IPS DF 19.7 (cell line): ENCODE measurements at regions not wholly inside any gene's neighbourhood (a gene's known extent, or its start where the extent isn't known, plus 50 kb on each side); places are given as distances from the start of the nearest gene placed in this dataset.
A peak's percentile ranks its signal among the peaks of the same experiment; 100 is the strongest.

Experiments
- DNase-seq: peaks from one replicate; pipeline ENCODE4 v3.0.0-alpha.2; 2013; ENCODE audit warnings: low read depth, low spot score

DNA sequence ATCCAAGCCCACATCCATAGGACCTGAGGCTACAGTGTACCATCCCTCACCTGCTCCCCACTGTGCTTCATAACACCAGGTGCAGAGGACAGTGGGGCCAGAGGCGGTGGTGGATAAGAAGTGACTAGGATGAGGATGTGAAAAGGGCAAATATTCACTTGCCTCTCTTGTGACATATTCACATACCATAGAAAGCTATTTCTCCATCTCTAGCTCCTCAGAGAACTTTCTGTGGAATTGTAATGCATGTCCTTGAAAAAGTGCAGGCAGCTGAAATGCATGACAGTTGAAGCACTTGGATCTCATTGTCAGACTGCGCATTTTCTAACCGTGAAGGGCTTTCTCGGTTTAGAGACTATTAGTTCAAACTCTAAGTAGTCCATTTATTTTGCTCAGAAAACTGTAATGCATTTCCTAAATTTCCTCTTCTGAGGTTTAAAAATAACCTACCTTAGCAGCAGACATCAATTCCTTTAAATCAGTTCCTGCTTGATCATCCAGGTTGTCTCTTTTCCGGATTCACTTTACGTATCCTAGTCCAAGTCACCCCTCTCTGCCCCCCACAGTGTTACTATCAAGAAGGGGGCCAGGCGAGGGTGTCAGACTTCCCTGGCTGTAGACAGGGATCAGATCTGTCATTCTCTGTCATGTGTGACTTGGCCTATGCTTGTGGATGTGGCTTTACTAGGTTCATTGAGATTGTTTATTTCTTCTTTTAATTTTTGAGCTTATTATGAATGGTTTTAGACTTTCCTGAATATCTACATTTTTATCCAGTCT lies 984.0 kb upstream of the TMEM132C start:
- no peak for DNase-seq

DNA sequence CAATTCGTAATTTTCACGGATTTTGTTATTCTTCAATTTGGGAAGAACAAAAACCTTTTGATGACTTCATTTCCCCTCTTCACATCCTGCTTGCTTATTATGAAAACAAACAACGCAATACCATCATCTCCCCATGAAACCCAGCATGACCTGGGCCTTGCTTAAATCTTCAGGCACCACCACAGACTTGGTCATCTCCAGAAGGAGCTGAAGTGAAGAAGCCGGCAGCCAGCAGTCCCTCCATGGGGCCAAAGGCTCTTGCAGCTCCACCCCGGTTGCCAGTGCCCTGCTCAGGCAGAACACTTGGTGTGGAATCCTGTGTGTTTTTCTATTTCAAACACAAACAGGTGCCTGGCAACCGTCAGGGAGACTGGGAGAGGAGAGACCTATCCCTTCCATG lies 982.9 kb upstream of the TMEM132C start:
- no peak for DNase-seq

DNA sequence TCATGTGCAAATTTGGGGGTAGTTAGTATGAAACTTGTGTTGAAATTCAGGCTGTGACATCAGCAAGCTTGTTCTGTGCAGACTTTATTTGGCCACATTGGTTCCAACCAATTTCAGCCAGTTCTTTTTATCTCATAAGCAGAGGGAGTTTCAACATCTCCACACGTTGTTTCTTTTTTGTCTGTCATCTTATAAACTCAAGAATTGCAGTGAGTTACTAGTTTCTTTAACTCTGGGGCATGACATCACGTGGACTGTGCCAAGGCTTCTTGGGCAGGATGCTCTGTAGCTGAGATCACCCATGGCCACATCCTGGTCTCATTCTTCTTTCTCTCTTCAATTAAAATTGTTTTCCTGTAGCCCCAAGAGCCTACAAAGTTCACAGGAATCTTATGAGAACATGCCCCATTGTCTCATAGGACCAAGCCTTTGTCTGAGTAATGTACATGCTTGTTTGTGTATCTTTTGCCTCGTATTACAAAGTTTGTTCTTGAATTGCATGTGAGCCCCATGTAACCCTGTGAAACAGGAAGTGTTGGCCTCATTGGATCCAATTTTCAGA lies 982.0 kb upstream of the TMEM132C start:
- DNase-seq = no peak

DNA sequence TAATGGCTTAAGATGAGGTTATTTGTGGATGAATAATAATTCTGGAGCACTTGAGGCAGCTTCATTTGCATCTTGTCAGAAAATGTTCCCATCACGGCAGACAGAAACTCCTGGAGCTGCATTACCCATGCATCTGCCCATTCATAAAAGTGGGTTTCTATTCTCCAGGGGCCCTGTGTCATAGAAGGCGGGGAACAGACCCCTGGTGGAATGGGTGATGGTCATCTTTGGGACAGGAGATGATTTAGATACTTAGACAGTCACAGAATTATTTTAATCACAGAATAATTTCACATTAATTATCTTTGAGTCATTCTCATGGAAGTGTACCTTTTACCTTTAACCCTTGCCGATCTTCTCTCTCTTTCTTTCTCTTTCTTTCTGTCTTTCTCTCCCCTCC lies 980.7 kb upstream of the TMEM132C start:
- no peak for DNase-seq

DNA sequence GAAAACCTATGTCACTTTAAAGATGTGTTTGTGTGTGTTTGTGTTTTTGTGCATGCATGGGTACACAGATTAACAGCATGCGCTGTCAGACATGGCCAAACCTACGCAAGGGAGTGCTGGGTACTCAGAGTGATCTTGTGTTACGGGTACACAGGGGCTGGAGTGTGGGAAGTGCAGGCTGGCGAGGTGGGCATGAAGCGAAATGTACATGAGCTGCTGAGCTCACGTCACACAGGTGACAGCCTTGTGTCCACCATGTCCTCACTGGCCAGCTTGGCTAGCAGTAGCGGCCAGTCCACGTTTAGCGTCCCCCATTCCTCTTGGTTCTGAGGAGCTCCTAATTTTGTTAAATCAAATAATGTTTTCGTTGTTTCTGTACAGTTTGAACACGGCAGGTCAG lies 979.7 kb upstream of the TMEM132C start:
- DNase-seq = no peak

DNA sequence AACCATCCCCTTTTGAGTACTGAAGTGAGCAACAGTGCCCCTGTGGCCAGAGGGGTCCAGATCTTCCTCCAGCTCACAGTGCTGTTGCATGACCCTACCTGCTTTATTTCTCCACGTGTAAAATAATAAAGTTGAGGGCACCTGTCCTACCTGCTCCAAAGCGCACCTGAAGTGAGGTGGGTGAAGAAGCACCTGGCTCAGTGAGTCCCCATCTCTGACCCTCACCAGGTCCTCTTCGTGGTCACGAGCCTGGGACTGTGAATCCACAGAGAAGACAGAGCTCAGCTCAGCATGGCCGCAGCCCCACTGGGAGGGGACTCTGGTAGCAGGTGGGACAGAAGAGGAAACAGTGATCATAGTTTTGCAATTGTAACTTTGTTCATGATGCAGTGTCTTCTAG lies 976.7 kb upstream of the TMEM132C start:
- no peak for DNase-seq

DNA sequence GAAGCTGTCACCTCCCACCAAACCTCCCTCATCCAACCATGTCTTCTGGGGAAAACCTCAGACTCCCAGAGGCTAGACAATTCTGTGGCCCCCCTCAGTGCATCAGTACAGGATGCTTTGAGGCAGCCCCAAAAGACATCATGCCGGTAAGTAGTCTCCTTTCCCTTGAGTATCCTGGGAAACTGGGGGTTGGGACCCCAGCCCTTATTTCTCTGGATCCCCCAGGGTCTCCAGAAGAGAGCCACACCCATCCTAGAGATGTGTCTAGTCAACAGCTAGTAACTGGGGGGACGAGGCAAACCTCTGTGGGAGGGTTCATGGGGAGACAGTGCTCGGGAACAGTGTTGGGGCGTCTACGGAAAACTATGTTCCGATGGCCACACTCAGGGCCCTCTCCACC lies 974.2 kb upstream of the TMEM132C start:
- DNase-seq = no peak

DNA sequence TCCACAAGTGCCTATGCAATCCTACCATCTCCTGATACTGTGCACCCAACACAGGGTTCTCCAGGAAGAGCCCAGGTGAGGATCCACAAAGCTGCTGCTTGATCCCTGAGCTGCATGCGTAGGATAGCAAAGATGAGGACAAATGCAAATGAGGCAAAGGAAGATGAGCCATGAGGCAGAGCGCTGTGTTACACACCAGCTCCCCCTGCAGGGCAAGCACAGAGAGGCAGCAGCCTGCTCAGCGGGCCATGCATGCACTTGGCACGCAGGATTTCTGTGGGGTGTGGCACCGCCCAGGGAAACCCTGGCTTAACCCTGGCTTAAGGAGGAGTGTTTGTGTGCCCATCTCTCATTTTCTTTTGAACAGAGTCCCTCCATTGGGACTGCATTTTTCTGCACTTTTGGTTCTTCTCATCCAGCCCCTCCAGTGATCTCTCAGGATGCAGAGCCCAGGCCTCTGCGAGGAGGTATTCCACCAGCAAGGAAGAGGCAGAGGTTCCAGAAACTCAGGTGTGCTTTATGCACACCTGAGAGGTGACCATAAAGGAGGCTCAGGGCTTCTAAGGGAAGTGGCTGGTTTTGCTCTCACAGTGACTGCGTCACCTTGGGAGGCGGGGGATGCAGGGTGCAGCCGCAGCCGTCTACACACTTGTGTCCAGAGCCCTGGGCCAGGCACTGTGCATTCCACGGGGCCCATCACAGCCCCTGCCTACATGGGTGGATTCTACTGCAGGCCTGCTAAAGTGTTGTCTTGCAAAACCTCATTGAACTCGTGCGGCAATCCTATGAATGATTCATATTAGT lies 973.3 kb upstream of the TMEM132C start:
- DNase-seq = peak; percentile 20

DNA sequence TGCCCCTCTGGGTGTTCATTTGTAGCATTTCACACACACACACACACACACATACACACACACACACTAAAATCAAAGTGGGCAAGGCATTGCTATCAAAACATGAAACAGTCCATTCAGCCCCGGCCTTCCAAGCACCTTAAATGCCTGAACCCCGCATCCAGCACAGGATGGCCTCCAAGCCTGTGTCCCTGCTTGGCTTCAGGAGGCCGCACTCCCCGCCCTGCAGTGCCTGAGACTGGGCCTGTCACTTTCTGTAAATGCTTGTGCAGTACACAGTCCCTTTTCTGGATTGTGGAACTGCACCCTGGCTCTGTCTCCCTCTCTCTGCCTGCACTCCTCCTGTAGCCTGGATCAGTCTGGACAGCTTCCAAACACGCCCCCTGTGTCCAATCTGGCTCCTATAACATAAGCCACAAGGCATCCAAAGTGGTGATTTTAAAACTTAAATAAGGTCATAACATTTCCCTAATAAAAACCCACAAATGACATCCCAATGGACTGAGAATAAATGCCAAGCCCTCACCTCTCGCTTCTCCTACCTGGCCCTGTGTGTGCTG lies 972.2 kb upstream of the TMEM132C start:
- no peak for DNase-seq

DNA sequence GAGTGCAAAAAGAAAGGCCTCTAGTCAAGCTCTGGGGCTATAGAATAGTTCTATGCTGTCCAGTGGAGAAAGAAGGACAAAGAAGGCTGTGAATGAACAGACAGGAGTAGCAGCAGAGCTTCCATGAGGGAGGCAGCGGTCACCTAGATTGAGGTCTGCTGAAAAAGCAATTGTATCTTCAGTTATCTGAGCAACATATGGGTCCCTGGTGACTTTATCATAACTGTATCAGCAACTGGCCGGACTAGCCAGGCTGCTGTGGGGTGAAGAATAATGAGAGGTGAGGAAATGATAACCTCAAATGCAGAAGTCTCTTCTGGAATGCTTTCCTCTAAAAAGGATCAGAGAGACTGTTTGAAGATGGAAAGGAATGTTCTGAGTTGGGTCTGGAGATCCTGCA lies 971.3 kb upstream of the TMEM132C start:
- DNase-seq = no peak

DNA sequence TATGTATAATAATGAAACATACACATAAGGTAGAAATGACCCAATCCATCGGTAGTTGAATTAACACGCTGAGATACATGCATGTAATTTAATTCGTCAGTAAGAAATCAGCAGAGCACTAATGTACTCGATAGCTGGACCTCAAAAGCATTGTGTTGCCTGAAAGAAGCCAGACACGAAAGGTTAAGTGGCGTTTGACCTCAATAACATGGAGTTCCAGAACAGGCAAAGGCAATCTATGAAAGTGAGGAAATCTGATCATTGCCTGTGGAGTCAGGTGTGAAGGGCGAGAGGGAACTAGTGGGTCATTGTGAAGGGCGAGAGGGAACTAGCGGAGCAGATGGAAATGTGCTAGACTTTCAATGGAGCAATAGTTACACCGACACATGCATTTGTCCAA lies 970.4 kb upstream of the TMEM132C start:
- DNase-seq = no peak

DNA sequence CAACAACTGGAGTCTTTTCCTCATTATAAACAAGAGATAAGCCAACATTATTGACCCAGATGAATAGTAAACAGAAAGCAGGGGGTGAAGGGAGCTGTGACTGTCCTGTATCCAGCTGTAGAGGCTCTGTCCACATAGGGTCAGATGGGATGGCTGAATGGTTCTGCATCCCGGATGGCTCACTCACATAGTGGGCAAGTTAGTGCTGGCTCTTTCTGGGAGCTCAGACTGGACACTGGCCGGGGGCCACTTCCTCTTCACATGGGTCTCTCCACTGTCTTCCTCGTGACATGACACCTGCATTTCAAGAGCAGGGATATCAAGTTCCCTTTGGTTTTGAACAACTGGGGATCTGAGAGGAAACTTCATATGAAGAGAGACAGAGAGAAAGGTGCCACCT lies 969.6 kb upstream of the TMEM132C start:
- no peak for DNase-seq

DNA sequence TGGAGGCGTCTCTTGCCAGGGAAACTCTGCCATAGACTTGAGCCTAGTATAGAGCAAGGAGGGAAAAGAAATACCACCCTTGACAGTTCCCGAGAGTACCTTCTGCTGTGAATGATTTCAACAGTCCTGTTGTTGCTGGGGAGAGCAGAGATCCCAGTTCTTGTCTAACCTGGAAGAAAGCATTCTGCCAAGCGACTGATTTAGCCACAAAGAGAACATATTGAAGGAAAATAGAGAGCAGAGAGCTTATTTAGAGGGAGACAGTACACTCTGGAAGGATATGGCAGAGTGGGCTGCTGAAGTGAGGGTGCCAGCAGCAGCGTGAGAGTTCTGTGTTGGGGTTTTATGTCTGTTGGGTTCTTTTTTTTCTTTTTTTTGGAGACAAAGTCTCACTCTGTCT lies 966.9 kb upstream of the TMEM132C start:
- no peak for DNase-seq

DNA sequence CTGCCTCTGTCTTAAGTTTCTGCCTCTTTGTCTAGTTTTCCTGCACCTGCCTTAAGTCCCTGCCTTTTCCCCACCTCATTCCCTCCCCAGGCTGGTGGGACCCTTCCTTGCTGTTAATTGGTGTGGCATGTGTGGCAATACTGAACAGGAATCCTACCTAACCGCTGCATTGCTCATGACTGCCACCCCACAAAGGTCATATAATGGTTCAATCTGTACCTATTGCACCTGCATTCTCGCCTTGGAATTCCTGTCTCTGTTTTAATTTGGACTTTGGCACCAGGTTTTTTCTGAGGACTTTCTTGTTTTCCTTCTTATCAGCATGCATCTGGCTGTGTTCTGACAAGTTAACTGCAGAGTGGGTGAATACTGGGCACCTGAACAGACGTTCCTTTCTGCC lies 966.2 kb upstream of the TMEM132C start:
- no peak for DNase-seq

DNA sequence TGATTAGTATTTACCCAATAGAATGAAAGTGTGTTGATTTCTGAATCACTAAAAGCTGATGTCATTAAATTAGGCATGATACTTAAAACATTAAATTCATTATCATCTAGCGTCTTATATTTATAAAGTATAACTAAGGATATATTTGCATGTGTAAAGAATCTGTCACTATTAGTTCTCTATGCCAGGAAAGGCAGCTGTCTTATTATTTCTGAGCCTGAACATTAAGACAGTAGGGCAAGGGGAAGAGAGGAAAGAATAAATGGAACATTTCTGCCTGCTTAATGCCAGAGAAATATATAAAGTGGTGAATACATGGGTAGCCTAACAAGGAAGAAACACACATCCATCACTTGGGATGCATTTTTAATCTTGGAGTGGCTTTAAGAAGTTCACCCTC lies 965.1 kb upstream of the TMEM132C start:
- no peak for DNase-seq

DNA sequence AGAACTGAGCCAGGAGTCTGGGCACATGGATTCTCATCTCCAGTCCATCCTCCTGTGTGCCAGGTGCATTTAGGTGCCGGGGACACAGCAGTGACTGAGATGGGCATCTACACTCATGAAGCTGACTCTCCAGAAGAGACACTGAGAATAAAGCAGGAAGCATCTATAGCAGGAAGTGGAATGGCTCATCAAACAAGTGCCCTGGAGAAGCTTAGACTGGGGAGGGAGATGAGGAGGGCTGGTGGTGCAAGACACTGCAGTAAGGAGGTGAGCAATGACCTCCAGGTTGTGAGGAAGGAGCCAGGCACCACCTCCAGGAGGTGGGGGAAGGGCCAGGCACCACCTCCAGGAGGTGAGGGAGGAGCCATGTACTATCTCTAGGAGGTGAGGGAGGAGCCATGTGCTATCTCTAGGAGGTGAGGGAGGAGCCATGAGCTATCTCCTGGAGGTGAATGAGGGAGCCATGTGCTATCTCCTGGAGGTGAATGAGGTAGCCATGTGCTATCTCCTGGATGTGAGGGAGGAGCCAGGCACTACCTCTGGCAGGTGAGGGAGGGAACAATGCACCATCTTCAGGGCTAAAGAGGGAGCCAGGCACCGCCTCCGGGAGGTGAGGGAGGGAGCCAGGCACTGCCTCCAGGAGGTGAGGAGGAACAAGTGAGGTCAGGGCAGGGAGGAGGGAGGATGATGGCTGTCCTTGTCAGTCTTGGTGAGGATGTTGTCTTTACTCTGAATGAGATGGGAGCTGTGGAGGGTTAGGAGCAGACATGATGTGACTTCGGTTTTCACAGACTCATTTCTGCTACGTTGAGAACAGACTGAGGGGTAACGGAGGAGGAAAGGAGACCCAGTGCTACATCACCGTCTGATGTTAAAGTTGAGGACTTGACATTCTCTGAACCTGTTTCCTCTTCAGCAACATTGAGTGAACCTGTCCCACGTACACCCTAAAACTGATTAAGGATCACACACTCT lies 961.9 kb upstream of the TMEM132C start:
- no peak for DNase-seq

DNA sequence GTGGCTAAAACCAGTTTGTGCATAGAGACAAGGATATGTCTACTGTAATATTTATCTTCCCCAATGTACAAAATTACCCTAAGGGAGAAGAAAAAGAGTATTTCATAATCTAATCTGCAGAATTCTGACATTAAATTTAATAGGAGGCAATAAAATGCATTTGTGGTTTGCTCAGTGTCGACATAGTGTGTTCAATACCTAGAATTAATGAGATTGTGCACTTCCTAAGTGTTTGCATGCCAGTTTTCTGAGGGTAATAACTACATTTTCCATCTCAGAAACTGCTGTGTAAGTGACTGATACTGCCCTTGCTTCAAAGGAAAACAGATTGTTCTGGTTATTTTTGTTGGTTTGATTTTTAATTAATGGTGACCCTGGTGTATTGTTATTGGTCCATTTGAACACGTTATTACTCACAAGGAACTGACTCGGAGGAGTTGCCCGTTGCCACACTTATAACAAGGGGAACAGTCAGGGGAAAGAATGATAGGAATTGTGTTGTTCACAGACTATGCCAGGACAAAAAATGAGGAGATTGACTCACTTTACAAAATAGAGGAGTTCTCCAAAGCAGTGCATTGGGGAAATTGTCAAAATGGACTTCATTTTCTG lies 960.3 kb upstream of the TMEM132C start:
- no peak for DNase-seq

DNA sequence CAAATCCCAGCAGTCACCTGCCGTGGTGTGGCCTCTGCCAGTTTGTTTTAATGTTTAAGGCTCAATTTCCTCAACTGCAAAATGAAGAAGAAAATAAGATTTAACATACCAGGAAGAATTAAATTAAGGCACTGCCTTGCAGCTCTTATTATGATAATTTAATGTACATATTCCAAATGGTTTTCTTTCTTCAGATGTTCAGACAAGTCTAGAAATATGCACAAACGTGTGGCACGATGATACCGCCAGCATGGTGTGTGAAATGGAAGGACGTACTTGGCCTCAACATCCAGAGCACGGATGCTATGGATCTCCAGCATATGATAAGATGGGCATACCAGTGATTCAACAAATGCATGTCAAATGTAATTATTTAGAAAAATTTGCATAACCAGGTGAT lies 959.4 kb upstream of the TMEM132C start:
- no peak for DNase-seq

DNA sequence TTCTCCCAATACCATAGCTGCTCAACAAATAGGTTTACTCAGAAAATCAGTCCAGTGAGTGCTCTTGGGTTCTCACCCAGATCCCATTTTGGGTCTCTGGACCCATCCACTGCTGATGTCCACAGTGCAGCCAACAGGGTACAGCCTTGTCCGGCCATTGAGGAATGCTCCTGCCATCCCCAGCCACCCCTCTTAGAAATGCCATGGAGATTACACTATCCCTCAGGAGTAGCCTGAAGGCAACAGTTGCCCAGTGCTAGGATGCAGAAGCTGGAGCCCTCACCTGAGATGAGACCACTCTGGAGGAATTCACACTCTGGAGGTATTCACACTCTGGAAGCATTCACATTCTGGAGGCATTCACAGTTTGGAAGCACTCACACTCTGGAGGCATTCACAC lies 958.8 kb upstream of the TMEM132C start:
- DNase-seq = no peak

DNA sequence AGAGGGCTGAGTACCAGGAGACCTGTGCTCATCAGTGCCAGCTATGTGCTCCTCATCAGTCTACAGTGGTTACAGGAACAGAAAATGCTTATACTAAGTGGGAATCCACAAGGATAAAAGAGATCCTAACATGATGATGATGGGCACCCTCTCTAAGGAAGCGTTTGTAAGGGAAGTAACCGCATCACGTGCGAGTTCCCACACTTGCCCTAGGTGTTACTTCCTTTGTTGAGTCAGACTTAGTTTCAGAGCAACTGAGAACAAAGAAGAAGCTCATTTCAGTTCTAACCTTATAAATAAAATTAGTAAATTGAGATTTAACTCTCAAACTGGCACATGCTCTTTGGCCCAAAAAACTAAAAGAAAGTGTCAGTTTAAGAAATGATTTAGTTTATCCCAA lies 956.4 kb upstream of the TMEM132C start:
- DNase-seq = no peak
